AG10803 (cell line): ENCODE measurements at regions not wholly inside any gene's neighbourhood (a gene's known extent, or its start where the extent isn't known, plus 50 kb on each side); places are given as distances from the start of the nearest gene placed in this dataset.

Source experiments
- DNase-seq: peaks from one replicate; pipeline ENCODE4 v3.0.0; 2010; ENCODE audit warnings: low read depth
- H3K4me3 ChIP-seq: 2 replicates; pipeline ENCODE4 v1.5.1; 2011; ENCODE audit warnings: mild to moderate bottlenecking, low read length, control low read depth
- TF ChIP-seq, protein P1 (sequence below): conservative IDR thresholded peaks from 2 replicates; pipeline ENCODE4 v1.5.1; 2011; ENCODE audit warnings: mild to moderate bottlenecking, low read length, control low read depth, inconsistent platforms

DNA sequence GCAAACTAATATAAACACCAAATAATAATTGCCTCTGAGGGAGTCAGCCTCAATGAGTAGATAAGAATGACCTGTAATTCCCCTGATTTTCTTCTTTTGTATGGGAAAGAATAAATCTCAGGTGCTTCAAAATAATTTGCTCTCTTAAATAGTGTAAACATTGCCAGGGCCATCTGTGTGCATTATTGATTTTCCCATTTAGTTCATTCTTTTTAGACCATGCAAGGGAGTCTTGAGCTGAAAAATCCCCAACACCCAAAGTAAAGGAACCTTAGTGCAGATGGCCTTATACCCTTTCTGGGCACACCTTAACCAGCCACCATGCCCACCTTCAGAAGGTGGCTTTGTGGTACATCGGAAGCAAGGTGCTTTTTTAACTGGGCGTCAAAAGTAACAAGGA lies 267.2 kb downstream of the TMEM114 start:
- TF ChIP-seq, protein P1, sequence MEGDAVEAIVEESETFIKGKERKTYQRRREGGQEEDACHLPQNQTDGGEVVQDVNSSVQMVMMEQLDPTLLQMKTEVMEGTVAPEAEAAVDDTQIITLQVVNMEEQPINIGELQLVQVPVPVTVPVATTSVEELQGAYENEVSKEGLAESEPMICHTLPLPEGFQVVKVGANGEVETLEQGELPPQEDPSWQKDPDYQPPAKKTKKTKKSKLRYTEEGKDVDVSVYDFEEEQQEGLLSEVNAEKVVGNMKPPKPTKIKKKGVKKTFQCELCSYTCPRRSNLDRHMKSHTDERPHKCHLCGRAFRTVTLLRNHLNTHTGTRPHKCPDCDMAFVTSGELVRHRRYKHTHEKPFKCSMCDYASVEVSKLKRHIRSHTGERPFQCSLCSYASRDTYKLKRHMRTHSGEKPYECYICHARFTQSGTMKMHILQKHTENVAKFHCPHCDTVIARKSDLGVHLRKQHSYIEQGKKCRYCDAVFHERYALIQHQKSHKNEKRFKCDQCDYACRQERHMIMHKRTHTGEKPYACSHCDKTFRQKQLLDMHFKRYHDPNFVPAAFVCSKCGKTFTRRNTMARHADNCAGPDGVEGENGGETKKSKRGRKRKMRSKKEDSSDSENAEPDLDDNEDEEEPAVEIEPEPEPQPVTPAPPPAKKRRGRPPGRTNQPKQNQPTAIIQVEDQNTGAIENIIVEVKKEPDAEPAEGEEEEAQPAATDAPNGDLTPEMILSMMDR = no peak
- H3K4me3 ChIP-seq = no peak overlapping the region
- DNase-seq = no peak

DNA sequence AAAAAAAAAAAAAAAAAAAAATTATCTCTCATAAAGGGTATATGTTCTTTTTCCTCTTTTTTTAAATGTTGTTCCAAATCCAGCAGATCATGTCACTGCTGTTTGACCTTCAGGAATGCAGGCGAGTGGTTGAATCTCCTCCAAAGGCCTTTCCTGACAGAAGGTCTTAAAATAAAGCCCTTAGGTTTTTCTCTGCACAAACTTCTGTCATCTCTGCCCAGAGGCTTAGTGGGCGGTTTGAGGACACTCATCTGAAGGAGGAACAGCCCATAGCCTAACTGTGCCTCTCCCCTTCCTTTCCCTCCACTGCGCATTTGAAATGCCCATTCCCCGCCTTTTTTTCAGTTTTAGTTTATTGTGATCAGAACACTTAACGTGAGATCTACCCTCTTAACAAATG lies 270.2 kb downstream of the TMEM114 start:
- no peak for DNase-seq
- TF ChIP-seq, protein P1 = no peak

DNA sequence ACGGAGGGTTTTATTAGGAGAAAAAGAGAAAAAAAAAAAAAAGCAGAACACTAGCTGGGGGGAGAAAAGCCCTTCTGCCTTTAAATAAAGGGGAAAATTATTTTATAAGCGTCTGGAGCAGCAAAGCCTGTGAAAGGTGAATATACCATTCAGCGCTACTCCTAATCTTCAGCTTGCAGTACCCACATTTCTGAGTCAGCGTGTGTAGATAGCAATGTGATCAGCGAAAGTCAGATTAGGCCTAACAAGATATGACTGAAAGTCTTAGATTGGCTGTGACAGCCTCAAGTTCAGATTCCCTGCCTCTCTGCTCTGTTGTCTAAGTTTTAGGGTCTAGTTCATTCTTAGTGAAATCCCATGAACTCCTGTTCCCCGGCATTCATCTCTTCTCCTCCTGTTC lies 279.5 kb downstream of the TMEM114 start:
- no peak for DNase-seq
- TF ChIP-seq, protein P1 = no peak
- no peak overlapping the region for H3K4me3 ChIP-seq

More for the DNA sequence above, 270.2 kb downstream of the TMEM114 start:
- H3K4me3 ChIP-seq = no peak overlapping the region

DNA sequence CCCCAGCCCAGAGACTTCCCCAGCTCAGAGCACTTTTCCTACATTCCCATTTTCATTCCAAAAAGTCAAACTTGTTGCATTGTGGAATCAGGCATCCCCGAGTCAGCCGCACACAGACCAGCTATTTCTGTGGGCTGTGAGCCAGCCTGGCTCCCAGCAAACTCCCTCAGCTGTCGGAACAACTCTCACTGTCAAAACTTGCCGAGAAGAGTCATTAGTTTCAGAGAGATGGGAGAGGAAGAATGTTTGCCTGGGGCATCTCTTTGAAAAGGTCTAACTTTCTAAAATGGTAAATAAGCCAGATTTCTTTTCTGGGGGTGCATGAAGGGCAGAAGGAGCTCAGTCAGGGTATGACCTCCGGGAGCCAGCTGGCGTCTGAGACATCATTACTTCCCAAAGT lies 280.0 kb downstream of the TMEM114 start:
- TF ChIP-seq, protein P1 = no peak
- no peak for DNase-seq
- H3K4me3 ChIP-seq = no peak overlapping the region

DNA sequence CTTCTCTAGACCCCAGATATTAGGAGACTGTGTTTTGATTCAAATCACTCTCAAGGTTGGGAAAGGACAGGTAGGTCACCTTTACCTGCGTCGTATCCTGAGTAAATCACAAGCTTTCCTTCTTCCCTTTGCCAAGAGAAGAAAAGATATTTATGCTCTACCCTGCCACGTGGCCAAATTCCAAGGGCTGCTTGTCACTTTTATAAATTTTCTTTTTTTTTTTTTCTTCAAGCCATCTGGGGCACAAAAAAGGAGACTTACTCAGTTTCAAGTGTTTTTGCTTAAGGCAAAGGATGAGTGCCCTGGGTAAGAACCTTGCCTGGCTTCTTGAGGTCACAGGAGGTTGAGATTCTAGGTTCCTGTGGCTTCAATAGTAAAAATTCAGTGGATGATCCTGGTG lies 285.1 kb downstream of the TMEM114 start:
- DNase-seq = no peak
- TF ChIP-seq, protein P1 = no peak

DNA sequence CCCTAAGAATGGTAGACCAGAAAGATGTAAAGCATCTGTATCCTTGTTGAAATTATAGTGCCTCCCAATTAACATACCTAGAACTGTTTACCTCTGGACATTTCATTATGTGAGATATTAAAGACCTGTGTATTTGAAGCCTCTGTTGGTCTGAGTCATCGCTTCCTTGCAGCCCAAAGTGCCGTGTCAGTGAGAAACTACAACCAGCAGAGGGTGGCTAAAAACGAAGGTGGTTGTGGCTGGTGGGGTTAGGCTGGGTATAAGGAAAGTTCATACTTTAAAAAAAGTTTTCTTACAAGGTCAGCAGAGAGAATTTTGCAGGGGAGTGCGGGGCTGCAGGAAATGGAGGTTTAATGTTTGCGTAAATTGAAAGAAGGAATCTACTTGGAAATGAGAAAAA lies 290.7 kb downstream of the TMEM114 start:
- DNase-seq = no peak
- TF ChIP-seq, protein P1 = no peak
- no peak overlapping the region for H3K4me3 ChIP-seq

More for the DNA sequence above, 285.1 kb downstream of the TMEM114 start:
- no peak overlapping the region for H3K4me3 ChIP-seq

DNA sequence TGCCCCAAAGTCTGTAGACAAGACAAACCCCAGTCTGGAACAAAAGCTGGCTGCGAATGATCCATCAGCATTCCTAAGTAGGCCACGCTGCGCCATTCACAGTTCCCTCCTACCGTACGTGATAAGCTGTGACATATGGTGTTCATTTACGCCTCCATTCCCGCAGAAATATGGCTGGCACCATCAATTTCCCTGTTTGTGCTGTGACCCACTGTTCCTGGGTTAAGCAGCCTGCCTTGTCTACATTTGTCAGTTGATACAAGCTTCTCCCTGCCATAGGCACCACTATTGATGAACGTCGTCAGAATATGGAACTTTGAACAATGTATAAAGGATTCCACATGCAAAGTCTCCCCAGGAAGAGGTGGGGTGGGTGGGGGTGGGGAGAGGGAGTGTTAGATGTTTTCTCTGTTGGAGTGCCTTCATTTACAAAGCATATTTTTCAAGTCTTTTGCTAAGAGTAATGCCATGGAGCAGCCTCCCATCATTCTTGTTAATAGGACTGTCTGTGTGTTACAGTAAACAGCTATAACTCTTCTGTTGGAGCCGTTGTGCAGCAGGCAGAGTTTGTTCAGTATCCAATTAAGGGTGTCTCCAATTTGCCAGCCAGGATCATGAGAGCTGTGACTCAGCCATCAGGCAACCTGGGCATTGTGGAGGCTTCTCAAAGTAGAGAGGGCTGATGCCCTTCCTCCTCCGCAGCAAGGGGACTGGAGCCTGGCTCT lies 294.6 kb downstream of the TMEM114 start:
- no peak overlapping the region for H3K4me3 ChIP-seq
- DNase-seq = no peak
- TF ChIP-seq, protein P1 = no peak
